ENCODE measurements at regions not wholly inside any gene's neighbourhood (a gene's known extent, or its start where the extent isn't known, plus 50 kb on each side); places are given as distances from the start of the nearest gene placed in this dataset.

DNA sequence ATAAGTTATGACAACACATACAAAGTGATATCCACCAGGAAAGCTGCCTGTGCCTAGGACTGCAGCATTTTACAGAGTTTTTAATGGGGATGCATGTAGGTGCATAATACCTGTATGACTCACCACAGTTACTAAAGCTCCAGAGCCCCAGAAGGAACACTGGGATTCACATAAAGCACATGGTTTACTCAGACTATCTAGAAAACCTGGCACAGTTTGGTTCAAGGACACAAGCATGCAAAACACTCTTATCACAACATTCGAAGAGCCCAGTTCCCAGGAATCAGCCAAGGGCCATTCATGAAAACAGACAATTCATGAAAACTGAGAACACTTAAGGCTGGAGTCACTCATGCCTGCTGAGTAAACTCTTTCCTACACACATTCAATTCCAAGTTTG is 261.0 kb downstream of the PYDC2 start:
- TF ChIP-seq, protein P1, sequence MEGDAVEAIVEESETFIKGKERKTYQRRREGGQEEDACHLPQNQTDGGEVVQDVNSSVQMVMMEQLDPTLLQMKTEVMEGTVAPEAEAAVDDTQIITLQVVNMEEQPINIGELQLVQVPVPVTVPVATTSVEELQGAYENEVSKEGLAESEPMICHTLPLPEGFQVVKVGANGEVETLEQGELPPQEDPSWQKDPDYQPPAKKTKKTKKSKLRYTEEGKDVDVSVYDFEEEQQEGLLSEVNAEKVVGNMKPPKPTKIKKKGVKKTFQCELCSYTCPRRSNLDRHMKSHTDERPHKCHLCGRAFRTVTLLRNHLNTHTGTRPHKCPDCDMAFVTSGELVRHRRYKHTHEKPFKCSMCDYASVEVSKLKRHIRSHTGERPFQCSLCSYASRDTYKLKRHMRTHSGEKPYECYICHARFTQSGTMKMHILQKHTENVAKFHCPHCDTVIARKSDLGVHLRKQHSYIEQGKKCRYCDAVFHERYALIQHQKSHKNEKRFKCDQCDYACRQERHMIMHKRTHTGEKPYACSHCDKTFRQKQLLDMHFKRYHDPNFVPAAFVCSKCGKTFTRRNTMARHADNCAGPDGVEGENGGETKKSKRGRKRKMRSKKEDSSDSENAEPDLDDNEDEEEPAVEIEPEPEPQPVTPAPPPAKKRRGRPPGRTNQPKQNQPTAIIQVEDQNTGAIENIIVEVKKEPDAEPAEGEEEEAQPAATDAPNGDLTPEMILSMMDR (IDR thresholded peaks at IDR 0.05; ENCODE audit: insufficient read depth, low read depth, low read length) = no peak
- TF ChIP-seq EZH2 (IDR thresholded peaks at IDR 0.05; ENCODE audit: insufficient read depth, low read length) = no peak
